GM19463 (cell line): ENCODE measurements at regions not wholly inside any gene's neighbourhood (a gene's known extent, or its start where the extent isn't known, plus 50 kb on each side); places are given as distances from the start of the nearest gene placed in this dataset.

ENCODE experiments used
- ATAC-seq: cut with Tn5 transposase; IDR thresholded peaks from one replicate; pipeline ENCODE4 v1.9.1; 2021; ENCODE audit warnings: mild to moderate bottlenecking, moderate library complexity; ENCODE audit not compliant: unreplicated experiment

DNA sequence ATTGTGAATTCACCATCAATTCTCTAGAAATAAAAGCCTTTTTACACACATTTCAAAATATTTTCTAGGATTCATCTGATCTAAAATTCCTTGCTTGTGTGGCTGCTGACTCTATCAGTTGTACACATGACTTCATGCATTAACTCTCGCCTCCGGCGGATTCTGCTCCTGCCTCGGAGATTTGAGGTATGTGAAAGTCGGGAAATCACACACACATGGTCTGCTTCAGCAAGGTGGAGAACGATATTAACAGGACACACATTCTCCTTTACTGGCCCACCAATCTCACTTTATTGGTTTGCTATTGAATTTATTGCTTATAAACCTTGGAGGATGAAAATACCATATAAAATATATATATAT, 855.7 kb downstream of the SLITRK5 start:
- ATAC-seq, result no peak

DNA sequence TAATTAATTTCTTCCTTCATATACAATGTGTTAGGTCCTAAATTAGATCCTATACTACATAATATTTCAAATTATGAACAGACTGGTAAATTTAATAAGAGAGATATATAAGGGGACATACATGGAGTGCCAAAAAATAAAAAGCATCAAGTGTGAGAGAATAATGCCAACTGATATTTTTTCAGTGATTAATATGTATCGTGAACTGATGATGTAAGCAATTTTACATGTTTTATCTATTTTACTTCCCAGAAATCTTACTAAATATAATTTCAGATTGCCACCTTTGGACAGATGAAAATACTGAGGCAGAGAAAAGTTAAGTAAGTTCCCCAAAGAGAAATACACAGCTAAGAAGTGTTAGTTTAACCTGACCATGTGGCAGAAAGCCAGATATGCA, 870.8 kb downstream of the SLITRK5 start:
- no peak for ATAC-seq

DNA sequence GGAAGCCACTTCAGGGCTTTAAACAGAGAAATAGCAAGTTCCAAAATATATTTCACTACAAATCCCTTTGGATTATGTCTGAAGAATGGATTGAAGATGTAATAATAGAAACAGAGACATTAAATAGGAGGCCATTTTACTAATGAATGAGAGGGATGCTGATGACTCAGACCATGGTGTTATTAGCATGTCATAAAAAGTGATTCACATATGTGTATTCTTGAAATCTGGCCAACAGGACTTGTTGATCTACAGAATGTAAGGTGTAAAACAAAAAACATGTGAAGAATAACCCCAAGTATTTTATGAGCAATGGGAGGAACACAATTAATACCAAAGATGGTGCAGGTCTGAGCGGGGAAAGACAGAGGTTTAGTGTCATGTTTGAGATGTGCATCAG, 873.7 kb downstream of the SLITRK5 start:
- ATAC-seq, result no peak

DNA sequence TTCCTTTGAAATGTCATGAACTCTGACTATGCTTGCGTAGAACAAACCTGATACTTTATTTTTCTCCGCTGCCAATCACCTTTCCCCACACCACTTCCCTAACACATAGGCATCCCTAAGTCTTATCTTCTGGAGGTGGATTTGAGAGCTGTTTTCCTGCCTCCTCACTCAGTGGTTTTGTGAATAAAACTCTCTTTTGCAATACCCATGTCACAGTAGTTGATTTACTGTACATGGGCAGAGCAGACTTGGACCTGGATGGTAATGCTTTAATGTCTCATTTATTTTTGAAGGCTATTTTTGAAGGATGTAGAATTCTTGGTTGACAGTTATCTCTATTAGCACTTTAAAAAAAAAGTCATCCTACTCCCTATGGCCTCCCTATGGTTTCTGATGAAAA, 881.8 kb downstream of the SLITRK5 start:
- no peak for ATAC-seq

DNA sequence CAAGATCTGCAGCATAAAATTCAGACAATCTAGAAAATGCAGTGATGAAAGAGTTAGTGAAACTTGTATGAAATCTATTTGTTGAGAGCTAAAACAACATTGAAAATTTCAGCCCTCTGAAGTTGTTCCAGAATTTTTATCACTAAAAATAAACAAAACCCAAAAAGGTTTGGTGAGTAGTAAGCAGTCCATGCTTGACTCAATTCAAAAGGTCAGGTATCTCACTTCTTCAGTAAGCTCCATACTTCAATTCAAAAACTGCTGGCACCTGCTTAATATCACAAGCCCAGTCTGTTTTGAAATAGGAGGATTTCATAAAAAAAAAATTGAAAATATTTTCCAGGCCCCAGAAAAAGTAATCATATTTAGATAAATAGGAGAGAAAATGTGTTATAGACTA, 894.4 kb downstream of the SLITRK5 start:
- ATAC-seq, result no peak

DNA sequence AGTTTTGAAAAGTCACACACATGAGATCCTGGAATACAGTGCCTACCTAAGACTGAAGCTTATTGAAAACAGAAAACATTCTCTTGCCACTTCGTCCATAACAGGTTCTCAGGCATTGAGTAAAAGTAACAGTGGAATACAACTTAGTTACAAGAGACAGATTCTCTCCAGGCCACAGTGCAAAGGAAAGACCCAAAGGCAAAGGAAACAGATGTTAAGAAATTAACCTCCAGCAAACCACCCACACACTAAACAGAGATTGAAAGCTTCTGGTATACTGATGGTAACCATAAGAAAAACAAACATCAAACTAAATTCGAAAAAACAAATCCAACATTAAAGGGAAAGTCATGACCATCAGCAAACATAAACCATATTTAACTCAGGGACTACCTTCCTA, 914.7 kb downstream of the SLITRK5 start:
- no peak for ATAC-seq

DNA sequence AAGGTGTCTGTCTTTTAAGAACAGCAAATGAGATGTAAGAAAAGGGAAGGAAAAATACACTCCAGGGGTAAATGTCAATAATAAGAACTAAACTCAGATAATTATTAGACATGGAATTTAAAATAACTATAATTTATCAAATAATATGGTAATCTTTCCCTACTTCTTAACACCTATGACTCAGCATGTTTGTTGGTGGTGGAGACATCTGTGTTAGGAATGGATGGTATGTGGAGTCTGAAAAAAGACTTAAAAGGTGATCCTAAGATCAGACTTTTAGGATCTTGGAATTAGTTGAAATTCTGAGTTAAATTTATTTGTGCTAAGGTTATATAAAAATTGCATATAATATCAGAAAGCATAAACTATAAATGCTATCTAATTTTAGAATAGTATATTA, 915.1 kb downstream of the SLITRK5 start:
- ATAC-seq, result no peak

DNA sequence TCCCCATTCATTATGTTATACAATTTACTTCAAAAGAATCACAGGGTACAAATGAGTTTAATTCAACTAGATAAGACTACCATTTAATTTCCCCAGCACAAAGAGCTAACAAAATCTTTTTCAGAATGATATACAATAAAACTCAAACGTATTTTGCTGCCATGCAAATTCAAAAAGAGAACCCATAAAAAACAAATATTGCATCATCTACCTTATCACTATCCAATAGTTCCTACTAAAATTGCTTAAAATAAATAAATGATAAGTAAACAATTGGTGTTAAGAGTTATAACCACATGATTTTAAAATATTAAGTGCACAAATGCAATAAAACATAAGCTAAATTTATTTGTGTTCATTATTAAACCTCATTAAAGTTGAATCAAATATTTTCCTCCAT, 919.4 kb downstream of the SLITRK5 start:
- no peak for ATAC-seq

DNA sequence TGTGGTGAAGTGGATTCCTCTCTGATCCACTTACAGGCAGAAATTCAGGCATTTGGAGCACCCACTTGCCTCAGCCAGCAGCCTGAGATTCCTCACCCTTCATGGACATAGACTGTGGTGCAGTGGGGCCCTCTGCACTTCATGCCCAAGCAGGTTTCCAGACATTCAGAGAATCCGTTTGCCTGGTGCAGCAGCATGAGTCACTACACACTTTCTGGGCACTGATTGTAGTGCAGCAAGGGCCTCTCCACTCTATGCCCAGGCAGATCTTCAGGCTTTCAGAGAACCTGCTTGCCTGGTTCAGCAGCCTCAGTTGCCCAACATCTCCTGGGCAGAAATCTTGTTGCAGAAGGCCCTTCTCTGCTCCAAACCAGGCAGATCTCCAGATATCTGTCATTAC, 920.9 kb downstream of the SLITRK5 start:
- no peak for ATAC-seq

DNA sequence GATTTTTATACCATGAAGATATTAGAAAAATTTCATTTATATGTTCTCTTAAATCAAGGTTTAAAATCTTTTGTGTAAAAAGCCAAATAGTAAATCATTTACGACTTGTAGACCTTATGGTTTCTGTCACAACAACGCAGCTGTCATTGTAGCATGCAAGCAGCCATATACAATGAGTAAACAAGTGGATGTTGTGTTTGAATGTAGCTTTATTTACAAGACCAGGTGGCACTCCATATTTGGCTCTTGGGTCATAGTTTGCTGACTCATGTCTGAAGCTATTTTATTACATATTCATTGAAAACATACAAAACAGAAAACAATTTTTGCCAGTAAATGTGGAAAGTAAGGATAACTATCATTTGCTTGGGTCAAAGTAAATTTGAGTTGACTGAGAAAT, 930.8 kb downstream of the SLITRK5 start:
- no peak for ATAC-seq

DNA sequence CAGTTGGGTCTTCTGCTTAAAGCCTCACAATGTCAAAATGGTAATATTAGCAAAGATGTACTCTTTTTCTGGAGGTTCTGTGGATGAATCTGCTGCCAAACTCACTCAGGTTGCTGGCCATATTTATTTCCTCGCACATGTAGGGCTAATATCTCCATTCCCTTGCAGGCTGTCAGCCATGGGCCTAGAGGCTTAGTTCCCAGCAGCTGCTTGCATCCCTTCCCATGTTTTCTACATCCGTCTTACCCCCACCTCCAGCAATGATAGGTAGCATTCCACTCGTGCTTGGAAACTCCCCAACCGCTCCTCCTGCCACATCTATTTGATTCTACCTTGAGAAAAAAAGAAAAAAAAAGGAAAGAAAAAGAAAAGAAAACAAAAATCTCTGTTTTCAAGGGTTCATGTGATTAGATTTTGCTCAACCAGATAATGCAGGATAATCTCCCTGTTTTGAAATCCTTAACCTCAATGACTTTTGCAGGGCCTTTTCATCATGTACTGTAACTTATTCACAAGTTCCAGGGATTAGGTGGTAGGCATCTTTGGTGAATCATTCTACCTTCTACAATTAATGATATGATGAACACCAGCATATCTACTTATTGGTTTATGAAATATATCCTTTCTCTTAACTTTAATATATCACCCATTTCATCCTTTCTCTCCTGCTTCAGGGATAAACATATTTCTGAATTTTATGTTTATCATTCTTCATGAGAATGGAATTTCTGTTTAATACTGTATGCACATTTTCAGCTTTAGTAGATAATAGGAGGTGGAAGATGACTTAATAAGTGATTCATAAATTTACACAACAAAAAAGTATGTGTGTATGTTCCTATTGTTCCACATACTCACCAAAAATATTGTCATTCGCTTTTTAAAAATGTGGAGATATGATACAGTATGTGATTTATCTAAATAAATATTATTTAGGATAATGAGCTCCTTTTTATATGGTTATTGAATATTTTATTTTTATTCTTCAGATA, 931.9 kb downstream of the SLITRK5 start:
- no peak for ATAC-seq

DNA sequence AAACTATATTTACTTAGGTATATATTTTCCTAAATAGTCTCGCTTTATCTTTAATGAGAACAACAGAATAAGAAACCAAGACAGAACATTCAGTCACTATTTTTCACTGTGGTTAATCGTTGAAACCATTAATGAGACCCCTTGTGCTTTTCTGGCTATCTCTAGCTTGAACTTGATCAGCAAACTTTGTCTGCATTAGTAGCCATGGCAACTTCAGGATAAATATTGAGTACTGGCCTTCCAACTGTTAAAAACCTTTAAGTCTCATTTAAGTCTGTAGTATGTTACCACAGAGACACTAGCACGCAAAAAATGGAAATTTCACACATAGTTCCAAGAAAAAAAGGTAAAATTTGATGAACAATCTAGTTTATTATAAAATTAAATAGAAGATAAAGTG, 946.0 kb downstream of the SLITRK5 start:
- ATAC-seq, result no peak

DNA sequence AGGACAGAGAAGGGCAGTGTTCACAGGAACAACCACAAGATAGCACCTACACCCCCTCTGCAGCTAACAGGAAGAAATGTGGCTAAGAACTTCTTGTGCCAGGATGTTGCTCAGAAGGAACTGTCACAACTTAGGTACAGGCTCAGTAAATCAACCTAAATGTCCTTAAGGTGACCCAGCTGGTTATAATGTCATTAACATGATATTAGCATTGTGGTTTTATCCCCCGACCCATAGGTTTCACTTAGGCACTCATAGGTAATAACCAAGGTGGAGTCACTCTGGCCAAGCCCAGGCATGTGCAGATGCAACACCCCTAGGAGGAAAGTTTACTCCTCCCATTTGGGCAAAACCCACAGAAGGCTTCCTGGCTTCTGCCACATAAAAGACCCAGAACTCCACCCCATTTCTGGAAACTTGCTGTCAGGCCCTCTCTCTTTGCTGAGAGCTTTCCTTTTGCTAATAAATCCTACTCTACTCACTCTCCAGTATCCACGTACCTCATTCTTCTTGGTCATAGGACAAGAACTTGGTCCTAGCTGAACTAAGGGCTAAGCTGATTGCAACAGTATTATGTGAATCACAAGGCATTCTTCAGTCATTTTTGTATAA, 951.3 kb downstream of the SLITRK5 start:
- ATAC-seq, result no peak

DNA sequence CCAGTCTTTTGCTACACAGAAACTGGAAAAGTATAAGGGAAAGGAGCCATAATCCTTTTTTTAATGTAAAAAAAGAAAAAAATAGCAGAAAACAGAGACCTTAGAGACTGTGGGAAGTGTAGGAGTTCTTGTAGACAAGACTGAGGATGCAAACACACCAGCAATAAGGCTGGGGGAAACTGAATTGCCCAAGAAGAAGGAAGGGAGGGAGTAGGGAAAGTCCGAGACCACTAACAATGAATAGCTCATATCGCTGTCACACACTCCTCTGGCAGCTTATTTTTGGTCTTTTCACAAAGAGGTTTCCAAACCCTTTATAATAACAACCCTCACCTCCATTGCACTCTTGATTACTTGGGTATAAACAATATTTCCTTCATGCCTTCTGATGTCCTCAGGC, 952.0 kb downstream of the SLITRK5 start:
- ATAC-seq, result no peak

DNA sequence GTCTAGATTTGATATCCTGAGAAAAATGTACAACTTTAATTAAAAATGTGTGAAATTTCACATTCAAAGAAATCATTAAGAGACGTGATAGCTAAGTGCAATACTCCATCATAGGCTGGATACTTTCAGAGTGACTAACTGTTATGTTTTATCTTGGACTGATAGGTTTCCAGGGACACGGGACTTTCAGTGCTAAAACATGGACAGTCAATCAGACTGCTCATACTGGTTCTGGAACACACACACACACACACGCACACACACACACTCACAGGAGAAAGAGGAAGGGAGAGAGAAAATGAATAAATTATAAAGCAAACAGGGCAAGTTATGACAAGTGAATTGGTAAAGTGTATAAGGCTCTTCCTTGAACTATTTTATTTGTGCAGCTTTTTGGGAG, 955.9 kb downstream of the SLITRK5 start:
- no peak for ATAC-seq

DNA sequence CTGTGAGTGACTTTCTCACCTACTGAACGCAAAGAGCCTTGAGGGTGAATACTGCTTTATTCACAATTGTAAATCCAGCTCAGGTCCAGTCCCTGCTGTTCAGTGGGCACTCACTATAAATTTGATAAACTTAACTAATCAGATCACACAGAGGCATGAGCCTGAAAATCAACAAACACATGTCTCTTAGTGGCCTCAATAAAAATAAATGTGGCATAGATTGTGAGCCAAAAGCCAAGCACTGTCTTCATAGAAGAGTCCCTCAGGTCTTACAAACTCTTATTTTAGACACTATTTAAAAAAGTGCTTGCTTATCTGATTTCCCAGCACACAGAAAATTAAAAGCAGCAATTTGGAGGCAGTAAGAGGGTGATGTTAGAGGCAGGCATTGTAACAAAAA, 957.7 kb downstream of the SLITRK5 start:
- no peak for ATAC-seq

DNA sequence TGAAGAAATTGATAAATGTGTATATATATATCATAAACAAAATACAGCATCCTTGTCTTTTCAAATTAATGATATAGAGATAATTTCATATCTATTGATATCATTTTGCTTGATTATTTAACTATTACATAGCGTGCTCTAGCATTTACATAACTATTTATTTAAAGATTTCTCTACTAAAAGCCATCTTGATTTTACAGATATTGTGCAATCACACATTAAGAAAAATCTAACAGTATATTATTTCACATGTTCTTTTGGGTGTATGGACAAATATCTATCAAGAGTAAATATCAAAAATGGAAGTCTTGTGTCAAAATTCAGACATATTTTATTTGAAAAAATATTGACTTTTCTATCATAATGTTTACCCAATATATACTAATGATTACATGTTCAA, 966.8 kb downstream of the SLITRK5 start:
- ATAC-seq, result no peak

DNA sequence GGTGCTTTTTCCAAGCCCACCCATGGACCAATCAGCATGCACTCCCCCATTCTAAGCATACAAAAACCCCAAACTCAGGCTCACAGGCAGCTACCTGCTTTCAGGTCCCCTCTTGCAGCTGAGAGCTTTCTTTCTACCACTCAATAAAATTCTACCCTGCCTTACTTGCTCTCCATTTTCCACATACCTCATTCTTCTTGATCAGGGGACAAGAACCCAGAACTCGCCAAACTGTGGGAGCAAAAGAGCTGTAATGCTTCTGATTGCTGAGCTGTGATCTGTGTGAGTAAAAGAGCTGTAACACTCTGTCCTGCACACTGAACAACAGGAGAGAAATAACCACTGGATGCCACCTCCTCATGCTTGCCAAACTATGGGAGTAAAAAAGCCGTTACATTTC, 972.1 kb downstream of the SLITRK5 start:
- no peak for ATAC-seq

DNA sequence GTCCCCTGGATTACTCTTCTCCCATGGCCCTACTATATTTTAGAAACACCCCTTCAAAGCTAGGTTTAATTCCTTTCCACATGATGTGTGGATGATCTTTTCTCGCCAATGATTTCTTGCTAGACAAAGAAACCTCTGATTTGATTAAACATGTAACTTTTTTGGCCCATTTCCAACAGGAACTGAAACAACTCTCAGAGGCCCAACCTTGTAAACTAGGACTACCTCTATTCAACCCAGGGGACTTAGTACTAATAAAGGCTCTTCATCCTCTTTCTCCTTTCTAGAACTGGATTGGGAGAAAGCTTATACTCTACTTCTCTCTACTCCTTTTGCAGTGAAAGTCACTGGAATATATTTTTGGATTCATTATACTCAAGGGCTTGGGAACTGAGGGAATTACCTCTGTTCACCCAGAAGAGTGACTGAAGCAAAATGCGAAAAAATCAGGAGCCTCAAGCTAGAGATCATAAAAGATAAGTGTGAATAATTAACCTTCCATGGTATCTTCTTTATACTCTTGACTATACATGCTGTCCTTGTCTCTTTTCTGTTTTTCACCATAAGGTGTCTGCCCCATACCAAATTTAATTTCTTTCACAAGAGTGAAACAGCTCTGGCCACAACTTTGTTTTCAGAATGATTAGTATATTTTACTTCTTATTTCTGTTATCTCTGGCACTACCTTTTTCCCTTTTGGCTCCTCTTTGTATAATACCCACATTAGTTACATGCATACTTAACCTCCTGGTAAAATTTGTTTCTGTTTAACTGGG, 977.6 kb downstream of the SLITRK5 start:
- no peak for ATAC-seq

DNA sequence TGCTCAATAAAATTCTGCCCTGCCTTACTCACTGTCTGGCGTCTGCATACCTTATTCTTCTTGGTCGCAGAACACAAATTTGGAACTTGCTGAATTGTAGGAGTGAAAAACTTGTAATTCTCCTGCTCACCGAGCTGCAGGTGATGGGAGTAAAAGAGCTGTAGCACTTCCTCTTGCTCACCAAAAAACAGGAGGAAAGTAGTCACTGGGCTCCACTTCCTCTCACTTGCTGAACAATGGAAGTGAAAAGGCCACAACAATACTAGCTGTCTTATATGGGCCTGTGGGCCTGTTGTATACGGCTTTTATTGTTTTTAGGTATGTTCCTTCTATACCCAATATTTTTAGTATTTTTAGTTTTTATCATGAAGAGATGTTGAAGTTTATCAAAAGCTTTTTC, 978.7 kb downstream of the SLITRK5 start:
- ATAC-seq, result no peak

DNA sequence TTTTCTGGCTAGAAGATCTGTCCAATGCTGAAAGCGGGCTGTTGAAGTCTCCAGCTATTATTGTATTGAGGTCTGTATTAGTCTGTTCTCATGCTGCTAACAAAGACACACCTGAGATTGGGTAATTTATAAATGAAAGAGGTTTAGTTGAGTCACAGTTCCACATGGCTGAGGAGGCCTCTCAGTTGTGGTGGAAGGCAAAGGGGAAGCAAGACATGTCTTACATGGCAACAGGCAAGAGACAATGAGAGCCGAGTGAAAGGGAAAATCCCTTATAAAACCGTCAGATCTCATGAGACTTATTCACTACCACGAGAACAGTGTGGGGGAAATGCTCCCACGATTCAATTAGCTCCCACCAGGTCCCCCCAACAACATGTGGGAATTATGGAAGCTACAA, 980.4 kb downstream of the SLITRK5 start:
- no peak for ATAC-seq

DNA sequence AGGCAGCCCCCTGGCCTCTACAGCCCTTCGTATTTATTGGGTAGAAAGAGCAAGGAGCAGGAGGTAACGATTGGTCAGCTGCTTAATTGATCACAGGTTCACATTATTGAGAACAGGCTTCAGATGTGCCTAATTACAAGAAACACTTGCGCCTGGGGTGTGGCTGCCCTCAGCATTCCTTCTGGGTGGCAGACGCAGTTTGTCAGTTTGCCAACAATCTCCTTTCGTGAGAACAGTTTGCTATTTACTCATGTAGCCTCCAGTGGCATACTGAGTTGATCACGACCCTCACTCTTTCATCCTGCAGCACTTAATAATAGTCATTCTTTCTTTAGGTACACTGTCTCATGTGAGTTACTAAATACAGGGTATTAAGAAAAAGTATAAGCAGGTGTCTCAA, 985.6 kb downstream of the SLITRK5 start:
- no peak for ATAC-seq
